Activated T-cell treated with anti-CD3 and anti-CD28 coated beads, Interleukin-2, amount 50 U/mL, for 4 hours (primary cell): ENCODE measurements at regions not wholly inside any gene's neighbourhood (a gene's known extent, or its start where the extent isn't known, plus 50 kb on each side); places are given as distances from the start of the nearest gene placed in this dataset.

Source experiments
- ATAC-seq, 2 donors: fragments of 200-7000 bp; cut with Tn5 transposase; one replicate each; pipeline ENCODE4 v1.10.0; 2021
- DNase-seq: peaks from one replicate; pipeline ENCODE4 v3.0.0-alpha.2; 2020
- H3K27me3 Mint-ChIP-seq: one replicate; pipeline ENCODE4 v1.8.0; 2021; ENCODE audit warnings: low read depth, mixed read lengths
- H3K36me3 Mint-ChIP-seq: one replicate; pipeline ENCODE4 v1.8.0; 2022; ENCODE audit warnings: mixed read lengths; ENCODE audit not compliant: insufficient read depth
- H3K4me1 Mint-ChIP-seq: one replicate; pipeline ENCODE4 v1.8.0; 2021; ENCODE audit warnings: low read depth, mixed read lengths
- H3K4me3 Mint-ChIP-seq: one replicate; pipeline ENCODE4 v1.8.0; 2021; ENCODE audit warnings: mild to moderate bottlenecking, moderate library complexity, mixed read lengths
- H3K9me3 Mint-ChIP-seq: one replicate; pipeline ENCODE4 v1.8.0; 2021; ENCODE audit warnings: mixed read lengths

GRCh38 chr4:58646126-58646525 is 1535.9 kb upstream of the IGFBP7 start:
- no peak for ATAC-seq
- no peak overlapping the region for H3K4me3 Mint-ChIP-seq

GRCh38 chr4:58644549-58644948 is 1534.4 kb upstream of the IGFBP7 start:
- DNase-seq = no peak
- Mint-ChIP-seq H3K27me3 (no peaks in the 10 kb centered on the region), H3K9me3 (peaks cover 26% of the 10 kb centered on the region), H3K4me3 (no peak overlapping the region), H3K36me3 (no peaks in the 10 kb centered on the region), H3K4me1 (no peaks in the 10 kb centered on the region)
- ATAC-seq = no peak

More at GRCh38 chr4:58646126-58646525, 1535.9 kb upstream of the IGFBP7 start:
- H3K4me1 Mint-ChIP-seq = no peaks in the 10 kb centered on the region
- no peaks in the 10 kb centered on the region for H3K36me3 Mint-ChIP-seq
- H3K9me3 Mint-ChIP-seq = peaks cover 16% of the 10 kb centered on the region
- no peak for DNase-seq
- no peaks in the 10 kb centered on the region for H3K27me3 Mint-ChIP-seq

GRCh38 chr4:58636381-58636780 is 1526.2 kb upstream of the IGFBP7 start:
- Mint-ChIP-seq H3K4me1 (no peaks in the 10 kb centered on the region), H3K27me3 (no peaks in the 10 kb centered on the region)

GRCh38 chr4:58617226-58617625 is 1507.0 kb upstream of the IGFBP7 start:
- DNase-seq (no peak), ATAC-seq (no peak)
- H3K4me3 Mint-ChIP-seq = no peak overlapping the region
- H3K4me1 Mint-ChIP-seq = no peaks in the 10 kb centered on the region
- H3K9me3 Mint-ChIP-seq = peaks cover 14% of the 10 kb centered on the region
- H3K27me3 Mint-ChIP-seq = no peaks in the 10 kb centered on the region
- no peaks in the 10 kb centered on the region for H3K36me3 Mint-ChIP-seq

More at GRCh38 chr4:58636381-58636780, 1526.2 kb upstream of the IGFBP7 start:
- H3K4me3 Mint-ChIP-seq = no peak overlapping the region
- peaks cover 31% of the 10 kb centered on the region for H3K9me3 Mint-ChIP-seq
- ATAC-seq (no peak), DNase-seq (no peak)
- H3K36me3 Mint-ChIP-seq = no peaks in the 10 kb centered on the region

- no peaks in the 10 kb centered on the region for H3K36me3 Mint-ChIP-seq
- H3K4me1 Mint-ChIP-seq = no peaks in the 10 kb centered on the region
- H3K9me3 Mint-ChIP-seq = peaks cover 16% of the 10 kb centered on the region
- H3K27me3 Mint-ChIP-seq = no peaks in the 10 kb centered on the region
- no peak overlapping the region for H3K4me3 Mint-ChIP-seq
- no peak for ATAC-seq
- DNase-seq = no peak
Measured at GRCh38 chr4:58611012-58611411, 1500.8 kb upstream of the IGFBP7 start.

- Mint-ChIP-seq H3K4me3 (no peak overlapping the region), H3K36me3 (no peaks in the 10 kb centered on the region), H3K4me1 (no peaks in the 10 kb centered on the region), H3K27me3 (no peaks in the 10 kb centered on the region), H3K9me3 (peaks cover 10% of the 10 kb centered on the region)
- DNase-seq (no peak), ATAC-seq (no peak)
Measured at GRCh38 chr4:58606303-58606702, 1496.1 kb upstream of the IGFBP7 start.

- no peak overlapping the region for H3K4me3 Mint-ChIP-seq
- H3K27me3 Mint-ChIP-seq = no peaks in the 10 kb centered on the region
- H3K4me1 Mint-ChIP-seq = no peaks in the 10 kb centered on the region
- H3K36me3 Mint-ChIP-seq = no peaks in the 10 kb centered on the region
- DNase-seq (no peak), ATAC-seq (no peak)
- H3K9me3 Mint-ChIP-seq = peaks cover 8% of the 10 kb centered on the region
Measured at GRCh38 chr4:58603951-58604350, 1493.8 kb upstream of the IGFBP7 start.

GRCh38 chr4:58602731-58603359 is 1492.7 kb upstream of the IGFBP7 start:
- peaks cover 10% of the 10 kb centered on the region for H3K9me3 Mint-ChIP-seq
- ATAC-seq (no peak), DNase-seq (no peak)
- no peaks in the 10 kb centered on the region for H3K36me3 Mint-ChIP-seq
- H3K27me3 Mint-ChIP-seq = no peaks in the 10 kb centered on the region
- H3K4me1 Mint-ChIP-seq = no peaks in the 10 kb centered on the region
- H3K4me3 Mint-ChIP-seq = no peak overlapping the region

GRCh38 chr4:58602022-58602421 is 1491.8 kb upstream of the IGFBP7 start:
- DNase-seq = no peak
- no peak overlapping the region for H3K4me3 Mint-ChIP-seq

GRCh38 chr4:58600290-58600689 is 1490.1 kb upstream of the IGFBP7 start:
- no peak overlapping the region for H3K4me3 Mint-ChIP-seq
- ATAC-seq = no peak

More at GRCh38 chr4:58602022-58602421, 1491.8 kb upstream of the IGFBP7 start:
- ATAC-seq = no peak
- H3K36me3 Mint-ChIP-seq = no peaks in the 10 kb centered on the region
- H3K27me3 Mint-ChIP-seq = no peaks in the 10 kb centered on the region
- H3K4me1 Mint-ChIP-seq = no peaks in the 10 kb centered on the region
- H3K9me3 Mint-ChIP-seq = peaks cover 14% of the 10 kb centered on the region

GRCh38 chr4:58590722-58591121 is 1480.5 kb upstream of the IGFBP7 start:
- ATAC-seq = no peak
- Mint-ChIP-seq H3K4me3 (no peak overlapping the region), H3K36me3 (no peaks in the 10 kb centered on the region), H3K27me3 (no peaks in the 10 kb centered on the region), H3K4me1 (no peaks in the 10 kb centered on the region), H3K9me3 (peaks cover 12% of the 10 kb centered on the region)
- no peak for DNase-seq

More at GRCh38 chr4:58600290-58600689, 1490.1 kb upstream of the IGFBP7 start:
- no peaks in the 10 kb centered on the region for H3K4me1 Mint-ChIP-seq
- H3K9me3 Mint-ChIP-seq = peaks cover 17% of the 10 kb centered on the region
- DNase-seq = no peak
- H3K27me3 Mint-ChIP-seq = no peaks in the 10 kb centered on the region
- no peaks in the 10 kb centered on the region for H3K36me3 Mint-ChIP-seq

GRCh38 chr4:58587856-58588255 is 1477.7 kb upstream of the IGFBP7 start:
- DNase-seq (no peak), ATAC-seq (no peak)
- H3K36me3 Mint-ChIP-seq = no peaks in the 10 kb centered on the region
- peaks cover 18% of the 10 kb centered on the region for H3K9me3 Mint-ChIP-seq
- H3K27me3 Mint-ChIP-seq = no peaks in the 10 kb centered on the region
- no peak overlapping the region for H3K4me3 Mint-ChIP-seq
- no peaks in the 10 kb centered on the region for H3K4me1 Mint-ChIP-seq

GRCh38 chr4:58566260-58566659 is 1456.1 kb upstream of the IGFBP7 start:
- H3K4me3 Mint-ChIP-seq = no peak overlapping the region
- H3K4me1 Mint-ChIP-seq = no peaks in the 10 kb centered on the region
- DNase-seq = no peak
- no peaks in the 10 kb centered on the region for H3K36me3 Mint-ChIP-seq
- no peaks in the 10 kb centered on the region for H3K27me3 Mint-ChIP-seq
- H3K9me3 Mint-ChIP-seq = peaks cover 25% of the 10 kb centered on the region
- no peak for ATAC-seq

GRCh38 chr4:58564695-58565475 is 1454.7 kb upstream of the IGFBP7 start:
- no peaks in the 10 kb centered on the region for H3K27me3 Mint-ChIP-seq
- no peaks in the 10 kb centered on the region for H3K36me3 Mint-ChIP-seq
- H3K4me1 Mint-ChIP-seq = no peaks in the 10 kb centered on the region
- ATAC-seq (no peak), DNase-seq (no peak)
- peaks cover 25% of the 10 kb centered on the region for H3K9me3 Mint-ChIP-seq
- no peak overlapping the region for H3K4me3 Mint-ChIP-seq

- Mint-ChIP-seq H3K4me1 (no peaks in the 10 kb centered on the region), H3K4me3 (no peak overlapping the region), H3K36me3 (no peaks in the 10 kb centered on the region), H3K9me3 (peaks cover 15% of the 10 kb centered on the region), H3K27me3 (no peaks in the 10 kb centered on the region)
- ATAC-seq (no peak), DNase-seq (no peak)
Measured at GRCh38 chr4:58561170-58561569, 1451.0 kb upstream of the IGFBP7 start.
